ENCODE measurements at regions not wholly inside any gene's neighbourhood (a gene's known extent, or its start where the extent isn't known, plus 50 kb on each side); places are given as distances from the start of the nearest gene placed in this dataset.

- TF ChIP-seq CHD7 (IDR thresholded peaks at IDR 0.05; ENCODE audit: insufficient replicate concordance, low read length) (no peak), CTCF (IDR thresholded peaks at IDR 0.05; ENCODE audit: control extremely low read depth in 1 of 3, insufficient read depth in 1 of 3, low read depth in 1 of 3, low read length in 3 of 3) (no peak), CHD2 (IDR thresholded peaks at IDR 0.05; ENCODE audit: low read length) (no peak), EGR1 (IDR thresholded peaks at IDR 0.05; ENCODE audit: borderline replicate concordance, low read depth, low read length) (no peak), RXRA (IDR thresholded peaks at IDR 0.05; ENCODE audit: insufficient read depth, low read depth, low read length) (no peak)
These were observed 1478.3 kb upstream of the CDH9 start (continued) for GRCh38 chr5:28516722-28517121.

All from H1 (cell line).